Activated B cell treated with CpG ODN at 0.5 μM for 24 hours (primary cell): ENCODE measurements at regions not wholly inside any gene's neighbourhood (a gene's known extent, or its start where the extent isn't known, plus 50 kb on each side); places are given as distances from the start of the nearest gene placed in this dataset.

Experiments used
- ATAC-seq: fragments of 200-7000 bp; cut with Tn5 transposase; one replicate; pipeline ENCODE4 v1.10.0; 2021; ENCODE audit warnings: low read depth, mild to moderate bottlenecking, moderate library complexity
- CTCF ChIA-PET: fragments of 350-600 bp; sonication (Branson Sonifier 250); formaldehyde crosslinking; loops from one replicate; lab custom pipeline; 2021; ENCODE audit warnings: antibody characterized with exemption; lab: Charles Lee
- POLR2A ChIA-PET: fragments of 350-600 bp; sonication (Branson Sonifier 250); formaldehyde crosslinking; loops from one replicate; lab custom pipeline; 2021; ENCODE audit warnings: antibody characterized with exemption; lab: Charles Lee
- DNase-seq: peaks from one replicate; pipeline ENCODE4 v3.0.0; 2022
- H3K27ac Mint-ChIP-seq: one replicate; pipeline ENCODE4 v1.8.0; 2020; ENCODE audit warnings: mixed read lengths
- H3K27me3 Mint-ChIP-seq: one replicate; pipeline ENCODE4 v1.8.0; 2021; ENCODE audit warnings: mixed read lengths
- H3K36me3 Mint-ChIP-seq: one replicate; pipeline ENCODE4 v1.8.0; 2021; ENCODE audit warnings: low read depth, mixed read lengths
- H3K4me1 Mint-ChIP-seq: one replicate; pipeline ENCODE4 v1.8.0; 2021; ENCODE audit warnings: mixed read lengths
- H3K4me3 Mint-ChIP-seq: one replicate; pipeline ENCODE4 v1.8.0; 2020; ENCODE audit warnings: mild to moderate bottlenecking, mixed read lengths
- H3K9me3 Mint-ChIP-seq: one replicate; pipeline ENCODE4 v1.8.0; 2020; ENCODE audit warnings: mixed read lengths
- CTCF ChIP-seq: fragments of 200-600 bp; IDR thresholded peaks from one replicate; pipeline ENCODE4 v1.8.0; 2022; ENCODE audit warnings: antibody characterized with exemption, mild to moderate bottlenecking
- intact Hi-C: fragments of 100-400 bp; cut with micrococcal nuclease; formaldehyde crosslinking; loops from one replicate; pipeline ENCODE4 v1.15.1; 2024

GRCh38 chr6:155955038-155955437, 499.4 kb upstream of the NOX3 start:
- ATAC-seq, result peak; percentile 75
- peaks cover 3% of the 10 kb centered on the region for H3K9me3 Mint-ChIP-seq
- H3K27me3 Mint-ChIP-seq, result no peaks in the 10 kb centered on the region
- H3K4me3 Mint-ChIP-seq, result no peak overlapping the region
- ChIA-PET POLR2A (no interaction called here), CTCF (no interaction called here)
- H3K4me1 Mint-ChIP-seq, result peaks cover 5% of the 10 kb centered on the region
- intact Hi-C loops, result no loop called here
- DNase-seq, result no peak
- no peak for TF ChIP-seq CTCF
- no peaks in the 10 kb centered on the region for H3K36me3 Mint-ChIP-seq
- H3K27ac Mint-ChIP-seq, result peak overlapping the region; percentile 15

GRCh38 chr6:155954149-155954548, 498.5 kb upstream of the NOX3 start:
- H3K27me3 Mint-ChIP-seq, result no peaks in the 10 kb centered on the region
- DNase-seq (no peak), ATAC-seq (no peak)
- ChIA-PET POLR2A (no interaction called here), CTCF (no interaction called here)
- peaks cover 5% of the 10 kb centered on the region for H3K4me1 Mint-ChIP-seq
- H3K9me3 Mint-ChIP-seq, result peaks cover under 1% of the 10 kb centered on the region
- intact Hi-C loops, result no loop called here
- no peak for TF ChIP-seq CTCF
- no peak overlapping the region for H3K27ac Mint-ChIP-seq
- H3K4me3 Mint-ChIP-seq, result no peak overlapping the region
- no peaks in the 10 kb centered on the region for H3K36me3 Mint-ChIP-seq

DNA sequence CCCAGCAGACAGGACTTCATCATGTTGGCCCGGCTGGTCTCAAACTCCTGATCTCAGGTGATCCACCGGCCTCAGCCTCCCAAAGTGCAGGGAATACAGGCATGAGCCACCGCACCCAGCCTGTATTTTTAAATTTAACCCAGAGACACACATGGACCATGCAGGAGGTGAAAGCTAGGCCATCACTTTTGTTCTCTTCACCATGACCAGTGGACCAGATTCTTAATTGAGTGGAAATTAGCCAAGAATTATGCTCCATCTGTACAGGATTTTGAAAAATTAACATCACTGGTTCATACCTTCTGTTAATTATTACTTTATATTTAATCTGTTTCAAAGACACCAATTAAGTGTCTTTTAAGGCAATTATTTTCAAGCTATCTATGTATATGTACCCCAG, 493.6 kb upstream of the NOX3 start:
- POLR2A ChIA-PET, result no interaction called here
- CTCF ChIA-PET, result no interaction called here
- no peaks in the 10 kb centered on the region for H3K36me3 Mint-ChIP-seq
- no peak for TF ChIP-seq CTCF
- H3K4me3 Mint-ChIP-seq, result no peak overlapping the region
- DNase-seq (no peak), ATAC-seq (no peak)
- H3K4me1 Mint-ChIP-seq, result no peaks in the 10 kb centered on the region
- peaks cover 6% of the 10 kb centered on the region for H3K9me3 Mint-ChIP-seq
- H3K27me3 Mint-ChIP-seq, result no peaks in the 10 kb centered on the region
- no peak overlapping the region for H3K27ac Mint-ChIP-seq
- intact Hi-C loops, result no loop called here

DNA sequence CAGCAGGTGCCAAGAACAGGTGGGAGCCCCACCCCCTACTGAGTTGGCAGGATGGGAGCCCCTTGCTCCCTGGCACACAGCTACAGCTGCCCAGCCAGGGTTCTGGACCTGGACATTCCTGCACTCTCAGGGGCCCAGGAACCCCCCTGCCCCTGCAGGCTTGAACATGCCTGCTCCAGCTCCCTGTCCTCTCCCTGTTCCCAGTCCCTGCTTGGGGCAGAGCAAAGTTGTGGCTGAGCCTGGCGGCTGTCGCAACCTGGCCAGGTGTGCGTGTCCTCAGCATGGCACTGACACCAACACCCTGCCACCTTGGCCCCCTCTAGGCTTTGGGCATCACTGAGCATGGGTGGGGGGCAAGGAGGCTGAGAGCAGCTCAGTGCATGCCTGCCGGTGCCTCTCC, 491.2 kb upstream of the NOX3 start:
- ChIA-PET CTCF (no interaction called here), POLR2A (no interaction called here)
- Mint-ChIP-seq H3K36me3 (no peaks in the 10 kb centered on the region), H3K27me3 (no peaks in the 10 kb centered on the region), H3K9me3 (peaks cover 6% of the 10 kb centered on the region), H3K4me3 (no peak overlapping the region), H3K4me1 (no peaks in the 10 kb centered on the region), H3K27ac (no peak overlapping the region)
- ATAC-seq (no peak), DNase-seq (no peak)
- intact Hi-C loops, result no loop called here
- TF ChIP-seq CTCF, result no peak

DNA sequence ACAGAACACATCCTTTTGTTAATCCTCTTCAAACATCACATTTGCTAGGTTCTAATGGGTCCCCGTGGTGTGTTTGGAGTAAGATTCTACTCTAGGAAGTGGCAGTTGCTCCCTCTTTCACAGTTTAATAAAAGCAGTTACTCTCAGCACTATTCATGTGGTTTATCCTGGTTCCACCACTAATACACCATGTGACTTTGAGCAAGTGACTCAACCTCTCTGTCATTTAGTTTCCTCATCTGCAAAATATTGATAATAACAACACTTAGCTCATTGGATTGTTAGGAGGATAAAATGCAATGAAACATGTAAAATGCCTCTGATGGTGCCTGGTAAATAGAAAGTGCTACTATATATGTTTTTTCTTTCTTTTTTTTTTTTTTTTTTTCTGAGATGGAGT, 488.0 kb upstream of the NOX3 start:
- DNase-seq (no peak), ATAC-seq (no peak)
- POLR2A ChIA-PET, result no interaction called here
- no peaks in the 10 kb centered on the region for H3K4me1 Mint-ChIP-seq
- no peak overlapping the region for H3K4me3 Mint-ChIP-seq
- no peak for TF ChIP-seq CTCF
- intact Hi-C loops, result no loop called here
- peaks cover 6% of the 10 kb centered on the region for H3K9me3 Mint-ChIP-seq
- no peak overlapping the region for H3K27ac Mint-ChIP-seq
- no peaks in the 10 kb centered on the region for H3K36me3 Mint-ChIP-seq
- CTCF ChIA-PET, result no interaction called here
- H3K27me3 Mint-ChIP-seq, result no peaks in the 10 kb centered on the region
